Retina (tissue), 1 donor: ENCODE measurements at regions not wholly inside any gene's neighbourhood (a gene's known extent, or its start where the extent isn't known, plus 50 kb on each side); places are given as distances from the start of the nearest gene placed in this dataset.
A peak's percentile ranks its signal among the peaks of the same experiment; 100 is the strongest.

Source experiments
- DNase-seq: peaks from one replicate; pipeline ENCODE4 v3.0.0-alpha.2; 2016

GRCh38 chr2:206368484-206368883 lies 74.8 kb upstream of the ADAM23 start:
- no peak for DNase-seq

GRCh38 chr2:206368933-206369569 lies 74.3 kb upstream of the ADAM23 start:
- no peak for DNase-seq

DNA sequence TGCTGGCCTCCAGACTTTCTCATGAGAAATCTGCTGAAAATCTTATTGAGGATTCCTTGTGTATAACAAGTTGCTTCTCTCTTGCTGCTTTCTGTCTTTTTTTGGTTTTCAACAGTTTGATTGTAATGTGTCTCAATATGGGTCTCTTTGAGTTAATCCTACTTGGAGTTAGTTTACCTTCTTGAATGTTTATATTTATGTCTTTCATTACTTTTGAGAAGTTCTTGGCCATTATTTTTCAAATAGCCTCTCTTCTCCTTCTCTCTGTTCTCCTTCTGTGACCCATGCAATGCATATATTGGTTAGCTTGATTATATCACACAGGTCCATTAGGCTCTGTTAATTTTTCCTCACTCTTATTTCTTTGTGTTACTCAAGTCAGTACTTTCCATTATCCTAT lies 67.4 kb upstream of the ADAM23 start:
- DNase-seq: no peak

DNA sequence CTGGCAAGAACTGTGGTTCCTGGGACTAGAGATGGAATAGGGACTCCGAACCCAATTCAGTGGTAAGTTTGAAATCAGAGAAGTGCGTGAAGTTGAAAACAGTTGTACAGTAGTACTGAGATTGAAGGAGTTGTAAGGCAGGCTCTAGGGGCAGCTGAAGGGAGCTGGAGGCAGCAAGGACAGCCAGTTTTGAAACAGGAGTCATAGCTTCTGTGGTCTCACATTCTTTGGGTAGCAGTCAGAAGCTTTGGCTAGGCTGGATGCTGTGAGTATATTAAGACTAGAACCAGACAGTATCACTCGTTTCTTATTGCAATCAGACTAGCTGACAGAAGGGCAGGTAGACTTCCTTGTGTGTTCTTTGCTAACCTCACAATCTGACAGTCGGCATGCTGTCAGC lies 64.5 kb upstream of the ADAM23 start:
- no peak for DNase-seq

GRCh38 chr2:206379266-206379665 lies 64.1 kb upstream of the ADAM23 start:
- DNase-seq: no peak

DNA sequence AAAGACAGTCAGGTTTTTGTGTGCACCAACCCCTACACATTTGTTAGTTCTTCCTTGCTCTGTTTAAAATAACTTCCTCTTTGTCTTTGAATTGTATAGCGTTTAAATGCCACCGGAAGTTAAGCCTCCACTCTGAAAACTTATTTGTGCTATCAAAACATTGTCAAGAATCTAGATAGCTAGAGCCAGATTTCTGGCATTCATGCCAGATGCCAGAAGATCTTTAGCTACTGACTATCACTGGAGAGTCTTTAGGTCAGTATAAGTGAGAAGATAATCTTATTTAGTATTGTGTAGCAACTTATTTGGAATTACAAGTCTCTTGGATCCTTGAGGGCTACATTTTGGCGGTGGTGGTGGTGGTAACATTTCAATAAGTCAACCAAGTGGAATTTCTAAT lies 63.4 kb upstream of the ADAM23 start:
- DNase-seq: no peak

DNA sequence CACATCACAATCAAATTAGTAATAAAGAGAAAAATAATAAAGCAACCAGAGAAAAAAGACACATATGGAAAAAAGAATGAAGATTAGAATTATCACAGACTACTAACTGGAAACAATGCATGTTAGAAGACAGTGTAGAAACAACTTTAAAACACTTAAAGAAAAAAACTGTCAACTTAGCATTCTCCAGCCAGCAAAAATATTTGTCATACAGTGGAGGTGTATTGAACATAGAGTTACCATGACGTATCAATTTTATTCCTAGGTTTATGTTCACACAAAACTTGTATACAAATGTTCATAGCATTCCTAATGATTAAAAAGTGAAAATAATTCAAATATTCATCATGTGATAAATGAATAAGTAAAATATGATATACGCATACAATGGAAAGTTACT lies 61.5 kb upstream of the ADAM23 start:
- no peak for DNase-seq

- no peak for DNase-seq
Measured at GRCh38 chr2:206383669-206384068, 59.7 kb upstream of the ADAM23 start.

DNA sequence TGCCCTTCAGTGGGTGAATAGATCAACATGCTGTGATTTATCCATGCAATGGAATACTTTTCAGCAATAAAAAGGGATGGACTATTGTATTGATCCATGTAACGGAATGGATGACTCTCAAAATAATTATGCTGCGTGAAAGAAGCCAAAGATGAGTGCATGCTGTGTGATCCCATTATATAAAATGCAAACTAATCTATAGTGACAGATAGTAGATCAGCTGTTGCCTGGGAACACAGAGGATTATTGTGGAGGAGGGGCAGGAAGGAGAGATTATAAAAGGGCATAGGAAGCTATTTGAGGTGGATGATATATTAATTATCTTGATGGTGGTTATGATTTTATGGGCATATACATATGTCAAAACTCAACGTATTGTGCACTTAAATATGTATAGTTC lies 55.5 kb upstream of the ADAM23 start:
- DNase-seq: peak; percentile 31

GRCh38 chr2:206388698-206389097 lies 54.6 kb upstream of the ADAM23 start:
- DNase-seq: no peak

GRCh38 chr2:206389164-206389563 lies 54.2 kb upstream of the ADAM23 start:
- DNase-seq: no peak

GRCh38 chr2:206390181-206390580 lies 53.2 kb upstream of the ADAM23 start:
- no peak for DNase-seq

GRCh38 chr2:206392118-206392517 lies 51.2 kb upstream of the ADAM23 start:
- no peak for DNase-seq
